Testis (tissue), 2 donors: ENCODE measurements at regions not wholly inside any gene's neighbourhood (a gene's known extent, or its start where the extent isn't known, plus 50 kb on each side); places are given as distances from the start of the nearest gene placed in this dataset.
"Not testable (repeated sequence)": the region's sequence is repeated elsewhere in the genome, so short reads cannot be mapped to it uniquely, and the experiment has no call there.

Experiments
- DNase-seq: peaks from one replicate; pipeline ENCODE4 v3.0.0-alpha.2; 2019
- H3K27ac ChIP-seq, 2 donors: fragments of 200-600 bp; sonication (generic); one replicate each; pipeline ENCODE4 v1.5.1; 2019
- H3K27me3 ChIP-seq: fragments of 200-600 bp; sonication (generic); one replicate; pipeline ENCODE4 v1.5.1; 2019
- H3K36me3 ChIP-seq: fragments of 200-600 bp; sonication (generic); one replicate; pipeline ENCODE4 v1.5.1; 2017; ENCODE audit warnings: low read depth; ENCODE audit errors: missing control alignments
- H3K4me1 ChIP-seq: fragments of 200-600 bp; sonication (generic); one replicate; pipeline ENCODE4 v1.5.1; 2019
- H3K4me3 ChIP-seq, 2 donors: fragments of 200-600 bp; sonication (generic); one replicate each; pipeline ENCODE4 v1.5.1; 2017 to 2019
- H3K9me3 ChIP-seq: fragments of 200-600 bp; sonication (generic); one replicate; pipeline ENCODE4 v1.5.1; 2017
- CTCF ChIP-seq, 3 experiments: fragments of 450-650 bp in 2 of 3; fragments of 200-600 bp in 1 of 3; sonication (generic) in 1 of 3; IDR thresholded peaks; one replicate each; pipeline ENCODE4 v1.5.1; 2016 to 2019; ENCODE audit warnings: antibody characterized with exemption in 3 of 3, mild to moderate bottlenecking in 2 of 3, moderate library complexity in 1 of 3
- POLR2A ChIP-seq: fragments of 450-650 bp; IDR thresholded peaks from one replicate; pipeline ENCODE4 v1.6.1; 2017; ENCODE audit warnings: antibody characterized with exemption, mild to moderate bottlenecking, moderate library complexity
- WGBS, 2 donors: methylation state at CpG; one replicate each; pipeline ENCODE4 v1.1.5; 2018; 5-methylcytosine and 5-hydroxymethylcytosine counted together
- intact Hi-C: fragments of 100-400 bp; cut with DNase I; formaldehyde crosslinking; loops from one replicate; pipeline ENCODE4 v1.15.1; 2023; ENCODE audit warnings: low total_unique reads

GRCh38 chr5:126139773-126140172 lies 283.4 kb upstream of the GRAMD2B start:
- Histone ChIP-seq H3K27ac (no peak overlapping the region), H3K36me3 (no peaks in the 10 kb centered on the region), H3K4me3 (no peak overlapping the region), H3K4me1 (no peaks in the 10 kb centered on the region), H3K9me3 (no peaks in the 10 kb centered on the region), H3K27me3 (no peaks in the 10 kb centered on the region)
- TF ChIP-seq POLR2A (no peak), CTCF (IDR thresholded peaks at IDR 0.05) (no peak)
- 74 to 77% methylated on average over 5 of the region's 5 CpGs for WGBS, 2 donors
- DNase-seq, result no peak
- intact Hi-C loops, result no loop called here

GRCh38 chr5:126143622-126144021 lies 279.6 kb upstream of the GRAMD2B start:
- H3K4me1 ChIP-seq, result no peaks in the 10 kb centered on the region
- H3K36me3 ChIP-seq, result no peaks in the 10 kb centered on the region
- no peaks in the 10 kb centered on the region for H3K9me3 ChIP-seq
- DNase-seq, result no peak
- TF ChIP-seq CTCF (IDR thresholded peaks at IDR 0.05) (no peak), POLR2A (no peak)
- H3K27ac ChIP-seq, result no peak overlapping the region
- H3K4me3 ChIP-seq, result no peak overlapping the region
- intact Hi-C loops, result no loop called here
- WGBS, 2 donors, result 67 to 70% methylated on average over 2 of the region's 2 CpGs
- no peaks in the 10 kb centered on the region for H3K27me3 ChIP-seq

GRCh38 chr5:126150319-126150718 lies 272.9 kb upstream of the GRAMD2B start:
- H3K36me3 ChIP-seq, H3K27me3 ChIP-seq, H3K4me3 ChIP-seq, H3K9me3 ChIP-seq, H3K4me1 ChIP-seq, intact Hi-C loops, H3K27ac ChIP-seq, DNase-seq: not testable (repeated sequence)
- 92 to 93% methylated on average over 3 of the region's 3 CpGs for WGBS, 2 donors

GRCh38 chr5:126155298-126155697 lies 267.9 kb upstream of the GRAMD2B start:
- WGBS, 2 donors, result 91% methylated on average over 12 of the region's 12 CpGs; no CpG with 5 or more reads in 1 of the 2 donors
- intact Hi-C loops, H3K4me1 ChIP-seq: not testable (repeated sequence)

GRCh38 chr5:126166368-126166767 lies 256.8 kb upstream of the GRAMD2B start:
- TF ChIP-seq POLR2A (no peak), CTCF (IDR thresholded peaks at IDR 0.05) (no peak)
- H3K4me1 ChIP-seq, result no peaks in the 10 kb centered on the region
- no peaks in the 10 kb centered on the region for H3K36me3 ChIP-seq
- WGBS, 2 donors, result 100% methylated on average over 1 of the region's 1 CpG
- intact Hi-C loops, result no loop called here
- H3K4me3 ChIP-seq, result no peak overlapping the region
- H3K27me3 ChIP-seq, result no peaks in the 10 kb centered on the region
- no peak for DNase-seq
- no peaks in the 10 kb centered on the region for H3K9me3 ChIP-seq
- no peak overlapping the region for H3K27ac ChIP-seq

More at GRCh38 chr5:126155298-126155697, 267.9 kb upstream of the GRAMD2B start:
- not testable (repeated sequence) for H3K27ac ChIP-seq, H3K9me3 ChIP-seq, DNase-seq, H3K4me3 ChIP-seq, H3K36me3 ChIP-seq, H3K27me3 ChIP-seq

- Histone ChIP-seq H3K36me3 (no peaks in the 10 kb centered on the region), H3K27me3 (no peaks in the 10 kb centered on the region), H3K9me3 (no peaks in the 10 kb centered on the region), H3K27ac (no peak overlapping the region), H3K4me1 (no peaks in the 10 kb centered on the region), H3K4me3 (no peak overlapping the region)
- no peak for TF ChIP-seq POLR2A
- TF ChIP-seq CTCF (IDR thresholded peaks at IDR 0.05), result no peak
- WGBS, 2 donors, result 85 to 88% methylated on average over 1 of the region's 1 CpG
- DNase-seq, result no peak
- intact Hi-C loops, result no loop called here
Measured at GRCh38 chr5:126168785-126169184, 254.4 kb upstream of the GRAMD2B start.
